HUES48 (cell line): ENCODE measurements at regions not wholly inside any gene's neighbourhood (a gene's known extent, or its start where the extent isn't known, plus 50 kb on each side); places are given as distances from the start of the nearest gene placed in this dataset.
A peak's percentile ranks its signal among the peaks of the same experiment; 100 is the strongest.

ENCODE experiments used
- H3K27ac ChIP-seq: one replicate; pipeline ENCODE4 v1.7.0; 2013; ENCODE audit warnings: low read depth, low read length, inconsistent platforms
- H3K27me3 ChIP-seq: 2 replicates; pipeline ENCODE4 v1.6.1; 2013; ENCODE audit warnings: mild to moderate bottlenecking, low read length; ENCODE audit not compliant: control insufficient read depth, insufficient read depth
- H3K36me3 ChIP-seq: 2 replicates; pipeline ENCODE4 v1.6.1; 2013; ENCODE audit warnings: low read length; ENCODE audit not compliant: control insufficient read depth, insufficient read depth
- H3K4me1 ChIP-seq: 2 replicates; pipeline ENCODE4 v1.6.1; 2013; ENCODE audit warnings: mild to moderate bottlenecking, low read length; ENCODE audit not compliant: control insufficient read depth, insufficient read depth
- H3K4me3 ChIP-seq: 2 replicates; pipeline ENCODE4 v1.5.1; 2013; ENCODE audit warnings: mild to moderate bottlenecking, low read depth, low read length
- H3K9ac ChIP-seq: 2 replicates; pipeline ENCODE4 v1.6.1; 2013; ENCODE audit warnings: mild to moderate bottlenecking, low read depth, low read length, moderate library complexity
- H3K9me3 ChIP-seq: 2 replicates; pipeline ENCODE4 v1.6.1; 2013; ENCODE audit warnings: low read length; ENCODE audit not compliant: control insufficient read depth, insufficient read depth

- H3K9me3 ChIP-seq, result no peaks in the 10 kb centered on the region
- H3K4me1 ChIP-seq, result peaks cover 4% of the 10 kb centered on the region; the same call in 1 of the 2 replicates
- H3K27me3 ChIP-seq, result no peaks in the 10 kb centered on the region
- H3K27ac ChIP-seq, result no peak overlapping the region
- no peak overlapping the region for H3K4me3 ChIP-seq
- no peaks in the 10 kb centered on the region for H3K36me3 ChIP-seq
- no peak overlapping the region for H3K9ac ChIP-seq
Measured at GRCh38 chr2:139773720-139774277, 993.6 kb upstream of the NXPH2 start.

DNA sequence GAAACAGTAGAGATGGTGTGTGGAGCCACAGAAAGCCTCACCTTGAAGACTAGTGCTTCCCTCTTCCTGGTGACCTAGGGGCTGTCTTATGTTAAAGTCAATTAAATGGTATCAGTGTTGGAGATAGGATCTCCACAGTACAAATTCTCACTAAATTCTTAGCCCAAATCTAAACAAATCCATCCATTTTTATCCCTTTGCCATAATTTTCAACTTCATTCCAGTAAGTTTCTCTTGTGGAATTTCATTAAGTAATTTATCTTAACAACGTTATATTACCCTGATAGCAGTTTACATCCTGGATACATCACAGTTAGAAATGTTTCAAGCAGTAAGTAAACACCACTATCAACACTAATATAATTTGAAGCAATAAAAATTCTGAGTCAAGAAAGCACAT is 989.4 kb upstream of the NXPH2 start:
- Histone ChIP-seq H3K4me3 (no peak overlapping the region), H3K27me3 (no peaks in the 10 kb centered on the region), H3K9me3 (no peaks in the 10 kb centered on the region), H3K36me3 (no peaks in the 10 kb centered on the region), H3K9ac (no peak overlapping the region), H3K4me1 (peaks cover 4% of the 10 kb centered on the region; the same call in 1 of the 2 replicates), H3K27ac (no peak overlapping the region)

GRCh38 chr2:139763705-139764104 is 983.5 kb upstream of the NXPH2 start:
- Histone ChIP-seq H3K27me3 (no peaks in the 10 kb centered on the region), H3K9me3 (no peaks in the 10 kb centered on the region), H3K9ac (no peak overlapping the region), H3K4me1 (0 out of 2 replicates have a peak, but pooled peaks cover 4% of the 10 kb centered on the region), H3K36me3 (no peaks in the 10 kb centered on the region), H3K4me3 (no peak overlapping the region), H3K27ac (no peak overlapping the region)

DNA sequence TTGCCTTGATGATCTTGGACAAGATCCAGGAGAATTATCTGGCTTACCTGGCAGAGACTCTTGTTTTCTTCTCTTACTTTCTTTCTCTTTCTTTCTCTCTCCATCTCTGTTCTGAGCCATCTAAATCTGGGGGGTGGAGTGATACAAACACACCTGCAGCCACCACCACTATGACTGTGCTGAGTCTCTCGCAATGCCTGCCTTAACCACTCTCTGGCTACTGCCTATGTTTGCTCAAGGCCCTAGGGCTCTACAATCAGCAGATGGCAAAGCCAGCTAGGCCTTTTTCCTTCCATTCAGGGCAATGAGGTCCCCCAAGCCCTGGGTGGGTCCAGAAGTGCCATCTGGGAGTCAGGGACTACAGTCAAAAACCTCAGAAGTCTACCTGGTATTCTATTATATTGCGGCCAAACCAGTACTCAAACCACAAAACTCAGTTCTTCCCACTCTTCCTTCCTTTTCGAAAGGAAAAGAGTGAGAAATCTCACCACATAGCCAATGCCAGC is 978.9 kb upstream of the NXPH2 start:
- Histone ChIP-seq H3K4me1 (0 out of 2 replicates have a peak, but pooled peaks cover 4% of the 10 kb centered on the region), H3K27me3 (no peaks in the 10 kb centered on the region), H3K9ac (no peak overlapping the region), H3K4me3 (no peak overlapping the region), H3K27ac (no peak overlapping the region), H3K9me3 (peaks cover 8% of the 10 kb centered on the region; the same call in 1 of the 2 replicates), H3K36me3 (no peaks in the 10 kb centered on the region)

GRCh38 chr2:139746901-139747300 is 966.7 kb upstream of the NXPH2 start:
- H3K4me1 ChIP-seq, result peaks cover 8% of the 10 kb centered on the region; the same call in 1 of the 2 replicates
- no peak overlapping the region for H3K27ac ChIP-seq

GRCh38 chr2:139744273-139744672 is 964.1 kb upstream of the NXPH2 start:
- no peak overlapping the region for H3K9ac ChIP-seq
- H3K27ac ChIP-seq, result no peak overlapping the region

More at GRCh38 chr2:139746901-139747300, 966.7 kb upstream of the NXPH2 start:
- Histone ChIP-seq H3K4me3 (no peak overlapping the region), H3K36me3 (no peaks in the 10 kb centered on the region), H3K9me3 (no peaks in the 10 kb centered on the region; the same call in 1 of the 2 replicates), H3K9ac (no peak overlapping the region), H3K27me3 (no peaks in the 10 kb centered on the region)

GRCh38 chr2:139742216-139743172 is 962.3 kb upstream of the NXPH2 start:
- Histone ChIP-seq H3K27me3 (no peaks in the 10 kb centered on the region), H3K9me3 (no peaks in the 10 kb centered on the region), H3K27ac (no peak overlapping the region), H3K9ac (no peak overlapping the region), H3K4me3 (no peak overlapping the region), H3K4me1 (peaks cover 8% of the 10 kb centered on the region; the same call in 1 of the 2 replicates), H3K36me3 (no peaks in the 10 kb centered on the region)

More at GRCh38 chr2:139744273-139744672, 964.1 kb upstream of the NXPH2 start:
- Histone ChIP-seq H3K4me1 (peaks cover 8% of the 10 kb centered on the region; the same call in 1 of the 2 replicates), H3K27me3 (no peaks in the 10 kb centered on the region), H3K4me3 (no peak overlapping the region), H3K36me3 (no peaks in the 10 kb centered on the region), H3K9me3 (no peaks in the 10 kb centered on the region)

- H3K9ac ChIP-seq, result no peak overlapping the region
- no peaks in the 10 kb centered on the region for H3K27me3 ChIP-seq
- H3K9me3 ChIP-seq, result peaks cover 4% of the 10 kb centered on the region; the same call in 1 of the 2 replicates
- H3K4me3 ChIP-seq, result no peak overlapping the region
- no peaks in the 10 kb centered on the region for H3K36me3 ChIP-seq
- peaks cover 4% of the 10 kb centered on the region; the same call in 1 of the 2 replicates for H3K4me1 ChIP-seq
- H3K27ac ChIP-seq, result no peak overlapping the region
Measured at GRCh38 chr2:139737659-139738058, 957.5 kb upstream of the NXPH2 start.

- H3K4me1 ChIP-seq, result peaks cover 12% of the 10 kb centered on the region
- no peak overlapping the region for H3K4me3 ChIP-seq
- H3K36me3 ChIP-seq, result no peaks in the 10 kb centered on the region
Measured at GRCh38 chr2:139730197-139730596, 950.0 kb upstream of the NXPH2 start.

DNA sequence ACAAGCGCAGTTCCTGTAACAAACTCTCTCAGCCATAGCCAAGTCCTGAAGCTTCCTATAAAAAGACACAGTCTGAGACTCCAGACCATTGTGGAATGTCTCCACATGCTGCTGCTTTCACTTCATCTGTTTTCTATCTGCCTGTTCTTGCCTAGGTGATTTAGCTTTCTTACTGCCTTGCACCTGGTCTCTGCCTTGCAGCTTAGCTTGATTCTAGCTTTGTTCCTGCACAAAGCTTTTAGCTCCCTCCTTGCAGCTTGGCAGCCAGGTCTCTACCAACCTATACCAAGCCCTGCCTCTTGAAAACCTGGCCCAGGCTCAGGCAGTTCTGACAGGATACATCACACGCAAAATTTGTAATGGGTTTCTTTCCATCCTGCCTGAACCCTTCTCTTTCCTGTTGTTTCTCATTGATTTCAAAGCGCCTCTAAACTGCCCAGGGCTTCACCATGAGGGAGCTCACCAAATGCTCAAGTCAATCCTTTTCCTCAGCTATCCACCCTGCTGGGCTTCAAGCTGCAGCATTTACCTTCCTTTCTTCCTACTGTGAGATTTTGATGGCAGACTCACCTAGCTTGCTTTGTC is 941.3 kb upstream of the NXPH2 start:
- Histone ChIP-seq H3K4me3 (no peak overlapping the region), H3K4me1 (peaks cover 51% of the 10 kb centered on the region), H3K27me3 (no peaks in the 10 kb centered on the region; the same call in 1 of the 2 replicates), H3K27ac (peak overlapping the region; percentile 74), H3K36me3 (no peaks in the 10 kb centered on the region), H3K9me3 (no peaks in the 10 kb centered on the region), H3K9ac (0 out of 2 replicates have a peak overlapping the region, but pooled peaks have one; percentile 16)

More at GRCh38 chr2:139730197-139730596, 950.0 kb upstream of the NXPH2 start:
- Histone ChIP-seq H3K27me3 (no peaks in the 10 kb centered on the region), H3K27ac (no peak overlapping the region), H3K9me3 (no peaks in the 10 kb centered on the region), H3K9ac (no peak overlapping the region)
